DOHH2 (cell line): ENCODE measurements at regions not wholly inside any gene's neighbourhood (a gene's known extent, or its start where the extent isn't known, plus 50 kb on each side); places are given as distances from the start of the nearest gene placed in this dataset.

Source experiments
- CTCF ChIP-seq: fragments of 200-600 bp; sonication (generic); IDR thresholded peaks from one replicate; pipeline ENCODE4 v1.5.1; 2014; ENCODE audit warnings: antibody characterized with exemption, mild to moderate bottlenecking, low read depth, low read length; ENCODE audit not compliant: poor library complexity, severe bottlenecking
- EZH2phosphoT487 ChIP-seq: fragments of 200-600 bp; sonication (generic); IDR thresholded peaks from 2 replicates; pipeline ENCODE4 v1.6.1; 2017; ENCODE audit warnings: borderline replicate concordance, mild to moderate bottlenecking, antibody characterized with exemption, low read length, moderate library complexity, mixed read lengths

- no peak for TF ChIP-seq CTCF
- TF ChIP-seq EZH2phosphoT487: no peak
These were observed 259.0 kb upstream of the REG3G start for GRCh38 chr2:78766459-78766858.
